ENCODE measurements at regions not wholly inside any gene's neighbourhood (a gene's known extent, or its start where the extent isn't known, plus 50 kb on each side); places are given as distances from the start of the nearest gene placed in this dataset.

DNA sequence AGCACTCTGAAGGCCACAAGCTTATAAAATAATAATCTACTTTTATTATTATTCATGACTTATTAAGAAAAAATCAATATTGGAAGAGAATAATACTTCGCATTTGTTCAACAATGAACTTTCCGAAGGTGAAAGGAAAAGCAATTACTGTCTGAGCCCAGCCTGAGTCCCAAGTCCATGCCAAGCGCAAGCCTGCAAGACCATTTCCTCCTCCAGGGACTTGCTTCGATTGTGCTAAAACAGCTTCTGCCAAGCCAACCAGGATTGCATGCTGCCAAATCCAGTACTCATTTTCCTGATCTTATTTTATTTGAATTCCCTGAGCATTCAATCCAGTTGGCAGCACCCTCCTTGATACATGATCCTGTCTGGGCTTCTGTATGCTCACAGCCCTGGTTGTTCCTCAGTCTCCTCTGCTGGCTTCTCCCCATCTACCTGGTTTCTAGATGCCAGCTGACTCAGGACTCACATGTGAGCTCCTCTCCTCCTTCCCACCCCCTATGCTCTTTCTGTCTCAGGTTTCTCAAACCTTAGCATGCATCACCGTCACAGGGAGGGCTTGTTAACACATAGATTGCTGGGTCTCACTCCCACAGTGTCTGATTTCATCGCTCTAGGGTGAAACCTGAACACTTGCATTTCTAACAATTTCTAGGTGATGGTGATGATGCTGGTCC lies 55.9 kb upstream of the PSMF1 start (continued):
- TF ChIP-seq, protein P1, sequence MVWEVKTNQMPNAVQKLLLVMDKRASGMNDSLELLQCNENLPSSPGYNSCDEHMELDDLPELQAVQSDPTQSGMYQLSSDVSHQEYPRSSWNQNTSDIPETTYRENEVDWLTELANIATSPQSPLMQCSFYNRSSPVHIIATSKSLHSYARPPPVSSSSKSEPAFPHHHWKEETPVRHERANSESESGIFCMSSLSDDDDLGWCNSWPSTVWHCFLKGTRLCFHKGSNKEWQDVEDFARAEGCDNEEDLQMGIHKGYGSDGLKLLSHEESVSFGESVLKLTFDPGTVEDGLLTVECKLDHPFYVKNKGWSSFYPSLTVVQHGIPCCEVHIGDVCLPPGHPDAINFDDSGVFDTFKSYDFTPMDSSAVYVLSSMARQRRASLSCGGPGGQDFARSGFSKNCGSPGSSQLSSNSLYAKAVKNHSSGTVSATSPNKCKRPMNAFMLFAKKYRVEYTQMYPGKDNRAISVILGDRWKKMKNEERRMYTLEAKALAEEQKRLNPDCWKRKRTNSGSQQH (CRISPR knock-in tag; IDR thresholded peaks at IDR 0.05) = no peak
- TF ChIP-seq, protein P2, sequence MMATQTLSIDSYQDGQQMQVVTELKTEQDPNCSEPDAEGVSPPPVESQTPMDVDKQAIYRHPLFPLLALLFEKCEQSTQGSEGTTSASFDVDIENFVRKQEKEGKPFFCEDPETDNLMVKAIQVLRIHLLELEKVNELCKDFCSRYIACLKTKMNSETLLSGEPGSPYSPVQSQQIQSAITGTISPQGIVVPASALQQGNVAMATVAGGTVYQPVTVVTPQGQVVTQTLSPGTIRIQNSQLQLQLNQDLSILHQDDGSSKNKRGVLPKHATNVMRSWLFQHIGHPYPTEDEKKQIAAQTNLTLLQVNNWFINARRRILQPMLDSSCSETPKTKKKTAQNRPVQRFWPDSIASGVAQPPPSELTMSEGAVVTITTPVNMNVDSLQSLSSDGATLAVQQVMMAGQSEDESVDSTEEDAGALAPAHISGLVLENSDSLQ (IDR thresholded peaks at IDR 0.05) = no peak
- no peak for TF ChIP-seq SREBF1 (IDR thresholded peaks at IDR 0.05; ENCODE audit: borderline replicate concordance, low read depth, low read length)

All from K562 (cell line).